ENCODE measurements at regions not wholly inside any gene's neighbourhood (a gene's known extent, or its start where the extent isn't known, plus 50 kb on each side); places are given as distances from the start of the nearest gene placed in this dataset.

DNA sequence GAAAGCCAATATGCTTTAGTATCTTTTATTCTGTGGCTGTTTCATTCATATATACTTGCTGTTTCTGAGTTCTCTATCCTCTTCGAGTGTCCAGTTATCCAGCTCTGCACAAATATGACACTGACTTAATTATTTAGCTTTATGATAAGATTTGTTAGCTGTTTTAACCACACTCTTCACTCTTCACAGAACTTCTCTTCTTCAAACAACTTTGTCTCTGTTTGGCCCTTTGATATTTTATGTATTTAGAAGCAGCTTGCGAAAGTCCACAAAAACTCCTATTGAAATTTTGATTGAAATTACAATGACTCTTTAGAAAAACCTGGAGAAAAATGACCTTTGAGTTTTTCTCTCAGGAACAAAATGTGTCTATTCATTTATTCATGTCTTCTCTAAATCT lies 407.0 kb downstream of the CPS1 start:
- Histone ChIP-seq H2AFZ (ENCODE audit: low read length) (no peak overlapping the region), H3K4me3 (ENCODE audit: insufficient read depth, low read length) (no peak overlapping the region), H3K36me3 (ENCODE audit: insufficient read depth, low read length) (no peaks in the 10 kb centered on the region), H3K4me1 (ENCODE audit: insufficient read depth, low read length) (no peaks in the 10 kb centered on the region), H3K79me2 (ENCODE audit: insufficient read depth, low read length) (no peaks in the 10 kb centered on the region), H3K27me3 (ENCODE audit: insufficient read depth, low read length) (no peaks in the 10 kb centered on the region), H3K9me3 (ENCODE audit: low read depth, low read length) (no peaks in the 10 kb centered on the region), H4K20me1 (ENCODE audit: insufficient read depth, low read length) (no peaks in the 10 kb centered on the region), H3K27ac (ENCODE audit: low read depth, low read length) (no peak overlapping the region), H3K4me2 (ENCODE audit: insufficient read depth, low read length) (no peak overlapping the region)
- TF ChIP-seq, protein P1, sequence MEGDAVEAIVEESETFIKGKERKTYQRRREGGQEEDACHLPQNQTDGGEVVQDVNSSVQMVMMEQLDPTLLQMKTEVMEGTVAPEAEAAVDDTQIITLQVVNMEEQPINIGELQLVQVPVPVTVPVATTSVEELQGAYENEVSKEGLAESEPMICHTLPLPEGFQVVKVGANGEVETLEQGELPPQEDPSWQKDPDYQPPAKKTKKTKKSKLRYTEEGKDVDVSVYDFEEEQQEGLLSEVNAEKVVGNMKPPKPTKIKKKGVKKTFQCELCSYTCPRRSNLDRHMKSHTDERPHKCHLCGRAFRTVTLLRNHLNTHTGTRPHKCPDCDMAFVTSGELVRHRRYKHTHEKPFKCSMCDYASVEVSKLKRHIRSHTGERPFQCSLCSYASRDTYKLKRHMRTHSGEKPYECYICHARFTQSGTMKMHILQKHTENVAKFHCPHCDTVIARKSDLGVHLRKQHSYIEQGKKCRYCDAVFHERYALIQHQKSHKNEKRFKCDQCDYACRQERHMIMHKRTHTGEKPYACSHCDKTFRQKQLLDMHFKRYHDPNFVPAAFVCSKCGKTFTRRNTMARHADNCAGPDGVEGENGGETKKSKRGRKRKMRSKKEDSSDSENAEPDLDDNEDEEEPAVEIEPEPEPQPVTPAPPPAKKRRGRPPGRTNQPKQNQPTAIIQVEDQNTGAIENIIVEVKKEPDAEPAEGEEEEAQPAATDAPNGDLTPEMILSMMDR (IDR thresholded peaks at IDR 0.05; ENCODE audit: extremely low read depth, low read depth, low read length): no peak
- no peak for DNase-seq (ENCODE audit: insufficient read length, low spot score, missing footprints)

DNA sequence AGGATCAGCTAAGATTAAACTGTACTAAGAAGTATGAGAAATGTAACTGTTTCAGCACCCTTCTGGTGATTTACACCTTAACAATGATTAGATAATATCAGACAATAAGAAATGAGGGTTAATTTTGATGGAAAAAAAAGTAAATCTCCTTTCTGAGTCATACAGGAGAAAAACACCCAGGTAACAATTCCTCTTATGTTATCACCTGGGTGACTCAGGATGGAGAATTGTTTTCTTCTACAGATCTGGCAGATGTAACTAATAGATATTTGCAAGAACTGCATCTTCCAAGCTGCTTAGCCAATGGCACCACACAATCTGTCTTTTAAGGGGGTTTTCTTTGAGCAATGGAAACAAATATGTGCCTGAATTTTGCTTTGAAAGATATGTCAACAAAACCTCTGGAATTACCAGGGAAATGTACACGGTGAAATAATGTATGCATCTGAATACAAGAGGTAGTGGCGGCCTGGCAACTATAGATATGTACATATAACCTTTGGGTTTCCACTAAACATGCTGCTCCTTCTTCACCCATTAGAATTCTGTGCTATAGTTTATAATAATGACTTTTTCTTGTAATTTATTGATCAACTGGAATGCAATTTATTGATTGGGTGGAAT lies 407.9 kb downstream of the CPS1 start:
- no peaks in the 10 kb centered on the region for H4K20me1 ChIP-seq (ENCODE audit: insufficient read depth, low read length)
- no peaks in the 10 kb centered on the region for H3K9me3 ChIP-seq (ENCODE audit: low read depth, low read length)
- no peak overlapping the region for H3K27ac ChIP-seq (ENCODE audit: low read depth, low read length)
- H3K27me3 ChIP-seq (ENCODE audit: insufficient read depth, low read length): no peaks in the 10 kb centered on the region
- H3K4me3 ChIP-seq (ENCODE audit: insufficient read depth, low read length): no peak overlapping the region
- H3K36me3 ChIP-seq (ENCODE audit: insufficient read depth, low read length): no peaks in the 10 kb centered on the region
- no peaks in the 10 kb centered on the region for H3K79me2 ChIP-seq (ENCODE audit: insufficient read depth, low read length)
- no peak overlapping the region for H2AFZ ChIP-seq (ENCODE audit: low read length)
- no peak overlapping the region for H3K4me2 ChIP-seq (ENCODE audit: insufficient read depth, low read length)
- H3K4me1 ChIP-seq (ENCODE audit: insufficient read depth, low read length): no peaks in the 10 kb centered on the region
- DNase-seq (ENCODE audit: insufficient read length, low spot score, missing footprints): no peak
- TF ChIP-seq, protein P1 (IDR thresholded peaks at IDR 0.05; ENCODE audit: extremely low read depth, low read depth, low read length): no peak

DNA sequence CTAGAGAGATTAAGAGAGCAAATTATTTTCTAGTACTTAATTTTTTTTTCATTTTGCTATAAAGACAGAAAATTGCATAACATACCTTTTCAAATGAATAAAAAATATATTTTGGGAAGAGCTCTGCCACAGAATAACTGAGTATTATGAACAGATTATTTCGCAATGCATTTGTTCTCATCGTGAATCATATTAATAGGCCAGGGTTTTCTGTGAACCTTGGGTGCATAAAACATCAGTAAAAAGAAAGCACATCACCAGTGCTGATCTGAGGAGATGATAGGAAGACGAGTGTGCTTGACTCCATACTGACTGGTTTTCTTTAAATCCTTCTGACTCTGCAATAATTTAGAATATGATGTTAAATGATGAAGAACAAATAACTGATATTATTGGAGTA lies 409.1 kb downstream of the CPS1 start:
- Histone ChIP-seq H3K27me3 (ENCODE audit: insufficient read depth, low read length) (no peaks in the 10 kb centered on the region), H3K79me2 (ENCODE audit: insufficient read depth, low read length) (no peaks in the 10 kb centered on the region), H4K20me1 (ENCODE audit: insufficient read depth, low read length) (no peaks in the 10 kb centered on the region), H3K9me3 (ENCODE audit: low read depth, low read length) (no peaks in the 10 kb centered on the region), H3K27ac (ENCODE audit: low read depth, low read length) (no peak overlapping the region), H3K4me1 (ENCODE audit: insufficient read depth, low read length) (no peaks in the 10 kb centered on the region), H3K4me3 (ENCODE audit: insufficient read depth, low read length) (no peak overlapping the region), H3K4me2 (ENCODE audit: insufficient read depth, low read length) (no peak overlapping the region), H3K36me3 (ENCODE audit: insufficient read depth, low read length) (no peaks in the 10 kb centered on the region), H2AFZ (ENCODE audit: low read length) (no peak overlapping the region)
- TF ChIP-seq, protein P1 (IDR thresholded peaks at IDR 0.05; ENCODE audit: extremely low read depth, low read depth, low read length): no peak
- no peak for DNase-seq (ENCODE audit: insufficient read length, low spot score, missing footprints)

DNA sequence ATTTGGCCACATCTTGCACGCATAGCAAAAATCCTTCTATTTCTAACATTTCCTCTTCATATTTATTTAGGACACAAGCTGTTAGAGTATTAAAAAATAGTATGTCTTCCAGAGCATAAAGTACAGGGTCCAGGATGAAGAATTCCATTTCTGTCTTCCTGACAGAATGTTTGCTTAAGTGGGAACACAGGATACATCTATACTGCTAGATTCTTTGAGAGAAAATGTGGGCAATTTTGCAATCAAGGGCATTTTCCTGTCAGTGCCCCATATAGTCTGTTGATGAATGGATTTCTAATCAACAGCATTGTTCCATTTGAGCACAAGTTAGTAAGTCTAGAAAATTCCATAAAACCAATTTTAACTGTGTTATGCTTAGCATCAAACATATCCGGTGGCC lies 409.9 kb downstream of the CPS1 start:
- Histone ChIP-seq H3K4me3 (ENCODE audit: insufficient read depth, low read length) (no peak overlapping the region), H4K20me1 (ENCODE audit: insufficient read depth, low read length) (no peaks in the 10 kb centered on the region), H2AFZ (ENCODE audit: low read length) (no peak overlapping the region), H3K9me3 (ENCODE audit: low read depth, low read length) (no peaks in the 10 kb centered on the region), H3K4me2 (ENCODE audit: insufficient read depth, low read length) (no peak overlapping the region), H3K79me2 (ENCODE audit: insufficient read depth, low read length) (no peaks in the 10 kb centered on the region), H3K36me3 (ENCODE audit: insufficient read depth, low read length) (no peaks in the 10 kb centered on the region), H3K27me3 (ENCODE audit: insufficient read depth, low read length) (no peaks in the 10 kb centered on the region), H3K4me1 (ENCODE audit: insufficient read depth, low read length) (no peaks in the 10 kb centered on the region), H3K27ac (ENCODE audit: low read depth, low read length) (no peak overlapping the region)
- no peak for DNase-seq (ENCODE audit: insufficient read length, low spot score, missing footprints)
- TF ChIP-seq, protein P1 (IDR thresholded peaks at IDR 0.05; ENCODE audit: extremely low read depth, low read depth, low read length): no peak

Measured in osteoblast (primary cell).